K562 (cell line): ENCODE measurements at regions not wholly inside any gene's neighbourhood (a gene's known extent, or its start where the extent isn't known, plus 50 kb on each side); places are given as distances from the start of the nearest gene placed in this dataset.

Experiments
- ARID2 ChIP-seq: fragments of 450-650 bp; IDR thresholded peaks from 2 replicates; pipeline ENCODE4 v1.6.1; 2017; ENCODE audit warnings: antibody characterized with exemption, mild to moderate bottlenecking
- CTCF ChIP-seq, 3 experiments: IDR thresholded peaks in 2 of 3; conservative IDR thresholded peaks in 1 of 3; 2 replicates each; pipeline ENCODE4 v1.5.1; 2011 to 2012; ENCODE audit warnings: low read length in 3 of 3, mild to moderate bottlenecking in 3 of 3, control low read depth in 2 of 3, improper control_type of control experiment in 1 of 3, inconsistent platforms in 1 of 3, low read depth in 1 of 3, mixed read lengths in 1 of 3, moderate library complexity in 1 of 3; ENCODE audit not compliant: insufficient read depth in 2 of 3
- NFATC3 ChIP-seq: fragments of 450-650 bp; IDR thresholded peaks from 2 replicates; pipeline ENCODE4 v1.6.1; 2017; ENCODE audit warnings: mild to moderate bottlenecking
- PHF21A ChIP-seq: fragments of 450-650 bp; IDR thresholded peaks from 2 replicates; pipeline ENCODE4 v1.6.1; 2017; ENCODE audit warnings: low read depth, borderline replicate concordance
- ZNF3 ChIP-seq: fragments of 250-450 bp; sonication (Bioruptor Pico); IDR thresholded peaks from 2 replicates; pipeline ENCODE4 v1.5.0; 2021; ENCODE audit warnings: mild to moderate bottlenecking, moderate library complexity

- TF ChIP-seq NFATC3 (no peak), ZNF3 (no peak), CTCF (IDR thresholded peaks at IDR 0.05 in 2 of 3, conservative IDR thresholded peaks at IDR 0.05 in 1 of 3; ENCODE audit: insufficient read depth in 2 of 3, low read depth in 1 of 3, low read length in 3 of 3) (no peak), ARID2 (no peak), PHF21A (no peak)
Observed at GRCh38 chr11:45399166-45399565, 113.0 kb upstream of the SYT13 start.
